ENCODE measurements at regions not wholly inside any gene's neighbourhood (a gene's known extent, or its start where the extent isn't known, plus 50 kb on each side); places are given as distances from the start of the nearest gene placed in this dataset.

DNA sequence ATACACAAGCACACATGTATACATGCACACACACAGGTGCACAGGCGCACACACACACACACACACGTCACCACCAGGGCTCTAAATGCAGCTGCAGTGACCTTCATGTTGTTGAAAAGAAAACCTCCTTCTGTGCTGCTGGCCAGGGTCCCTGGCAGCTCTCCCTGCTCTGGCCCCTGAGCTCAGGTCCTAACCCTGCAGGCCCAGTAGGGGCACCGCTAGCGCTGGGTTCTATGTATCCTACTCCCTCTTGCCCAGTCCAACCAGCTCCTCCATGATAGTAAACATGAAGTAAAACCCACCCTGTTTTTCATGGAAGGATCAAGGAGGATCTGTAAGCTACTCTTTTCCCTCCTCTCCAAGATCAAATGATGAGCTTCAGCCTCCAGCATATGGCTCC lies 172.8 kb downstream of the RBFOX3 start:
- Histone ChIP-seq H3K4me2 (ENCODE audit: insufficient read depth, low read length) (no peak overlapping the region), H3K9me3 (ENCODE audit: insufficient read depth, low read length, severe bottlenecking) (no peaks in the 10 kb centered on the region), H3K4me3 (ENCODE audit: low read depth in 1 of 2, low read length in 2 of 2) (no peak overlapping the region), H3K79me2 (ENCODE audit: insufficient read depth, low read length) (no peaks in the 10 kb centered on the region), H3K9ac (ENCODE audit: low read depth, low read length) (no peak overlapping the region), H3K4me1 (ENCODE audit: insufficient read depth, low read length) (no peaks in the 10 kb centered on the region), H3K27ac (ENCODE audit: low read length) (no peak overlapping the region), H2AFZ (ENCODE audit: low read depth, low read length) (no peak overlapping the region), H3K36me3 (ENCODE audit: insufficient read depth, low read length) (no peaks in the 10 kb centered on the region), H3K27me3 (ENCODE audit: insufficient read depth, low read length, poor library complexity) (peaks cover 8% of the 10 kb centered on the region), H4K20me1 (ENCODE audit: insufficient read depth, low read length) (no peaks in the 10 kb centered on the region)
- DNase-seq (no peak), ATAC-seq (ENCODE audit: insufficient read depth, low read depth) (no peak)
- no peak for TF ChIP-seq EZH2 (IDR thresholded peaks at IDR 0.05; ENCODE audit: borderline replicate concordance, low read depth, low read length, severe bottlenecking)
- no peak for TF ChIP-seq CTCF (IDR thresholded peaks at IDR 0.05; ENCODE audit: borderline replicate concordance, extremely low read depth, low read length, poor library complexity, severe bottlenecking)

DNA sequence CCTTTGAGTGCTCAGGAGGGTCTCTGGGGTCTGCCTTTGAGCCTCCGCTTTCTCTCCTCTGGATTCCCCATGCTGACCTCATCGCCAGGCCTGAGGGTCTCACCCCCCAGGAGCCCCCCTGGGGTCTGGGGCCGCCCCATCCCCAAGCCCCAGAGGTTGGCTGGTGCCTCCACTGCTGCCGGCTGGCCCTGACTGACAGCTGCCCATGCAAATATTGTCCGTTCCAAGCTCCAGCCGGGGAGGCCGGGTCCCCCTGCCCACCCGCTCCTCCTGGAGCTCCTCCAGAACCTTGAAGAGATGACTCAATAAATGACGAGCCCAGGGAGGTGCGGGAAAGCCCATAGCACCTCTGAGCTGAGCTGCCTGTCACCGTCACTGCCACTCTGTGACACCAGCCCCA lies 173.8 kb downstream of the RBFOX3 start:
- no peaks in the 10 kb centered on the region for H4K20me1 ChIP-seq (ENCODE audit: insufficient read depth, low read length)
- H3K36me3 ChIP-seq (ENCODE audit: insufficient read depth, low read length): no peaks in the 10 kb centered on the region
- no peak for TF ChIP-seq CTCF (IDR thresholded peaks at IDR 0.05; ENCODE audit: borderline replicate concordance, extremely low read depth, low read length, poor library complexity, severe bottlenecking)
- no peak for TF ChIP-seq EZH2 (IDR thresholded peaks at IDR 0.05; ENCODE audit: borderline replicate concordance, low read depth, low read length, severe bottlenecking)
- H3K79me2 ChIP-seq (ENCODE audit: insufficient read depth, low read length): no peaks in the 10 kb centered on the region
- ATAC-seq (ENCODE audit: insufficient read depth, low read depth) (no peak), DNase-seq (no peak)
- no peak overlapping the region for H3K9ac ChIP-seq (ENCODE audit: low read depth, low read length)
- no peaks in the 10 kb centered on the region for H3K4me1 ChIP-seq (ENCODE audit: insufficient read depth, low read length)
- peaks cover 8% of the 10 kb centered on the region for H3K27me3 ChIP-seq (ENCODE audit: insufficient read depth, low read length, poor library complexity)
- no peak overlapping the region for H3K27ac ChIP-seq (ENCODE audit: low read length)
- no peak overlapping the region for H3K4me3 ChIP-seq (ENCODE audit: low read depth in 1 of 2, low read length in 2 of 2)
- H2AFZ ChIP-seq (ENCODE audit: low read depth, low read length): no peak overlapping the region
- no peak overlapping the region for H3K4me2 ChIP-seq (ENCODE audit: insufficient read depth, low read length)
- H3K9me3 ChIP-seq (ENCODE audit: insufficient read depth, low read length, severe bottlenecking): no peaks in the 10 kb centered on the region

DNA sequence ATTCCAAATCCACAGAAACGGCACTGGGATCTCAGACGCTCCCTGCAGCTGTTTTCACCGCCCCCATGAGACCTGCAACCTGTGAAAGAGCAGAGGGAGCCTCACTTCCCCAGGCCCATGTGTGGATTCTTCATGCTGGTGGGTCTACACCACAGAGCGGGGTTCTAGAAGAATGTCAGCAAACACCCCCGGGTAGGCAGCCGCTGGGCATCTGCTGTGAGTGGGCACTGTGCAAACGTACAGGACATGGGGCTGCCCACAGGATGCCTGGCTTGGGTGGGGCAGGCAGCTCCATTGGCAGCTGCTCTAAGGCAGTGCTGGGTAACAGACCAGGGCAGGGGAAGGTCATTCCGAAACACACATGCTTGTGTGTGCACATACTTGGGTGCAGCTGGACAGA lies 174.9 kb downstream of the RBFOX3 start:
- no peak overlapping the region for H3K4me3 ChIP-seq (ENCODE audit: low read depth in 1 of 2, low read length in 2 of 2)
- peaks cover 8% of the 10 kb centered on the region for H3K27me3 ChIP-seq (ENCODE audit: insufficient read depth, low read length, poor library complexity)
- H2AFZ ChIP-seq (ENCODE audit: low read depth, low read length): no peak overlapping the region
- no peak for DNase-seq
- no peak overlapping the region for H3K4me2 ChIP-seq (ENCODE audit: insufficient read depth, low read length)
- no peak overlapping the region for H3K9ac ChIP-seq (ENCODE audit: low read depth, low read length)
- H3K27ac ChIP-seq (ENCODE audit: low read length): no peak overlapping the region
- H4K20me1 ChIP-seq (ENCODE audit: insufficient read depth, low read length): no peaks in the 10 kb centered on the region
- no peak for ATAC-seq (ENCODE audit: insufficient read depth, low read depth)
- H3K36me3 ChIP-seq (ENCODE audit: insufficient read depth, low read length): no peaks in the 10 kb centered on the region
- no peaks in the 10 kb centered on the region for H3K9me3 ChIP-seq (ENCODE audit: insufficient read depth, low read length, severe bottlenecking)
- no peaks in the 10 kb centered on the region for H3K79me2 ChIP-seq (ENCODE audit: insufficient read depth, low read length)
- TF ChIP-seq CTCF (IDR thresholded peaks at IDR 0.05; ENCODE audit: borderline replicate concordance, extremely low read depth, low read length, poor library complexity, severe bottlenecking) (no peak), EZH2 (IDR thresholded peaks at IDR 0.05; ENCODE audit: borderline replicate concordance, low read depth, low read length, severe bottlenecking) (no peak)
- no peaks in the 10 kb centered on the region for H3K4me1 ChIP-seq (ENCODE audit: insufficient read depth, low read length)

GRCh38 chr17:79435296-79435695 lies 175.6 kb downstream of the RBFOX3 start:
- H4K20me1 ChIP-seq (ENCODE audit: insufficient read depth, low read length): no peaks in the 10 kb centered on the region
- H3K27ac ChIP-seq (ENCODE audit: low read length): no peak overlapping the region
- H3K4me3 ChIP-seq (ENCODE audit: low read depth in 1 of 2, low read length in 2 of 2): no peak overlapping the region
- no peaks in the 10 kb centered on the region for H3K9me3 ChIP-seq (ENCODE audit: insufficient read depth, low read length, severe bottlenecking)
- H3K9ac ChIP-seq (ENCODE audit: low read depth, low read length): no peak overlapping the region
- H3K4me2 ChIP-seq (ENCODE audit: insufficient read depth, low read length): no peak overlapping the region
- no peaks in the 10 kb centered on the region for H3K79me2 ChIP-seq (ENCODE audit: insufficient read depth, low read length)
- no peak overlapping the region for H2AFZ ChIP-seq (ENCODE audit: low read depth, low read length)
- no peaks in the 10 kb centered on the region for H3K36me3 ChIP-seq (ENCODE audit: insufficient read depth, low read length)
- TF ChIP-seq EZH2 (IDR thresholded peaks at IDR 0.05; ENCODE audit: borderline replicate concordance, low read depth, low read length, severe bottlenecking): no peak
- no peak for ATAC-seq (ENCODE audit: insufficient read depth, low read depth)
- no peaks in the 10 kb centered on the region for H3K4me1 ChIP-seq (ENCODE audit: insufficient read depth, low read length)
- peaks cover 8% of the 10 kb centered on the region for H3K27me3 ChIP-seq (ENCODE audit: insufficient read depth, low read length, poor library complexity)
- no peak for DNase-seq

Measured in DND-41 (cell line).